Sigmoid colon (tissue), 4 donors: ENCODE measurements at regions not wholly inside any gene's neighbourhood (a gene's known extent, or its start where the extent isn't known, plus 50 kb on each side); places are given as distances from the start of the nearest gene placed in this dataset.

Experiments
- CTCF ChIP-seq, 4 experiments: fragments of 450-650 bp in 3 of 4; fragments of 200-600 bp in 1 of 4; IDR thresholded peaks; one replicate each; pipeline ENCODE4 v1.5.1; 2016 to 2019; ENCODE audit warnings: antibody characterized with exemption in 4 of 4, mild to moderate bottlenecking in 3 of 4, moderate library complexity in 2 of 4
- EP300 ChIP-seq, 4 donors: sonication (generic); formaldehyde crosslinking; IDR thresholded peaks; one replicate each; pipeline ENCODE4 v1.6.1; 2017; ENCODE audit warnings: antibody characterized with exemption in 4 of 4
- POLR2A ChIP-seq, 2 donors: fragments of 450-650 bp; IDR thresholded peaks; one replicate each; pipeline ENCODE4 v1.6.1; 2016; ENCODE audit warnings: antibody characterized with exemption in 2 of 2, mild to moderate bottlenecking in 2 of 2, moderate library complexity in 2 of 2
- POLR2AphosphoS5 ChIP-seq, 4 donors: sonication (generic); formaldehyde crosslinking; IDR thresholded peaks; one replicate each; pipeline ENCODE4 v1.6.1; 2017; ENCODE audit warnings: antibody characterized with exemption in 4 of 4

- no peak for TF ChIP-seq POLR2A (IDR thresholded peaks at IDR 0.05)
- no peak for TF ChIP-seq EP300 (IDR thresholded peaks at IDR 0.05)
- TF ChIP-seq CTCF (IDR thresholded peaks at IDR 0.05): no peak
- TF ChIP-seq POLR2AphosphoS5 (IDR thresholded peaks at IDR 0.05): no peak
These were observed 1467.6 kb downstream of the MAT2B start for GRCh38 chr5:164972973-164973372.
